Stimulated activated naive CD8-positive, alpha-beta T cell treated with anti-CD3 and anti-CD28 coated beads, Interleukin-15, Interleukin-2, amounts not matched to agents 100 U/mL and 50 U/mL, for 24 hours (primary cell): ENCODE measurements at regions not wholly inside any gene's neighbourhood (a gene's known extent, or its start where the extent isn't known, plus 50 kb on each side); places are given as distances from the start of the nearest gene placed in this dataset.

Experiments
- ATAC-seq: fragments of 150-1000 bp; cut with Tn5 transposase; one replicate; pipeline ENCODE4 v1.10.0; 2021
- DNase-seq: peaks from one replicate; pipeline ENCODE4 v3.0.0; 2021

DNA sequence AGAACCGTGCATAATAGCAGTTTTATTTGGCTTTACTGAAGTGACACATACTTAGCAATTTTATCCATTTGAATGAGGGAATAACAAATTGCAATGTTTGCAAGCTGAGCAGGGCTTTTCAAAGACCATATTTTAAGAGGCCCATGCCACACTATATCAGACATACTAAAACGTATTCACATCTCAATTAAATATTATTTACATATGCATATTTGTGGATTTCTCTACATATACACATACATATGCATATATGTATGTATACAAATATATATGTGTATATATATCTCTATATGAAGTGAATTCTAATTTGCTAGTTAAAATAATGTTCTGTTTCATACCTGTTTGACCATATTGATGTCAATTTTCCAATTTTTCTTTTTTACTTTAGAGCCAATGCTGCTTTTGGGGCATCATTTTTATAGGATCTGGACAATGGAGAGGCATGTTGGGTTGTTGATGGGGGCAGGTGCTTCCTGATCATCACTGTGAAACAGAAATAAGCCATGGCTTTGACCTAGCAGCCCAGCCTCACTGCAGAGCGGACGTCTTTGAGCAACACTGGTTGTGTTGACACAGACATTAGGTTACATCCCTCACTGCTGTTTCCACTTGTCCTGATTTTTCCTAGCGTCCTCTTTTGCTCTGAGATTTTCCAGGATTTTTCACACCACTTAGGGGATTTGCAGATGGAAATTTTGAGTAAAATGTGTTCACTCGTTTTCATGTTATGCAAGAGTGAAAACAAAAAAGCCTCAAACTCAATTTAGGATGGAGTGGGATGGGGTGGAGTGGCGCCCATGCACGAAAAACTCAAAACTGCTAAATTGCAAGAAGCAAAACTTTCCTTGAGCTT lies 56.9 kb downstream of the RDH14 start:
- DNase-seq (no peak), ATAC-seq (no peak)

DNA sequence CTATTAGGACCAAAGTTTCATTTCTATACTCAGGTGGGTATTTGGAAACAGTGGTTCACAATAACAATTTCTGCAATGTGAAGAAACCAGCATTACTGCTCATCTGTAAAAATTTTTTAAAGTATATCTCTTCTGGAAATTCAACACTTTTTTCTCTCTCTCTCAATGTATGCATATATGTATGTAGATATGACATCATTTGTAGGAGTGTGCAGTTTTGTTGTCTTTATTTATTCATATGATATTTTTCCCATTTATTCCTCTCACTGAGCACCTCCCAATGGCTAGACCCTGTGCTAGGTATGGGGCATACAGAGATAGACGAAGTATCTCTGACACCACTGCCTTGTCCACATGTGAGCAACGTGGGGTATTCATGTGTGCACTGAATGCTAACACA lies 58.3 kb downstream of the RDH14 start:
- DNase-seq (no peak), ATAC-seq (no peak)

- DNase-seq: no peak
- no peak for ATAC-seq
Measured at GRCh38 chr2:18501729-18502128, 58.7 kb downstream of the RDH14 start.

GRCh38 chr2:18501156-18501555 lies 59.3 kb downstream of the RDH14 start:
- no peak for ATAC-seq
- no peak for DNase-seq

DNA sequence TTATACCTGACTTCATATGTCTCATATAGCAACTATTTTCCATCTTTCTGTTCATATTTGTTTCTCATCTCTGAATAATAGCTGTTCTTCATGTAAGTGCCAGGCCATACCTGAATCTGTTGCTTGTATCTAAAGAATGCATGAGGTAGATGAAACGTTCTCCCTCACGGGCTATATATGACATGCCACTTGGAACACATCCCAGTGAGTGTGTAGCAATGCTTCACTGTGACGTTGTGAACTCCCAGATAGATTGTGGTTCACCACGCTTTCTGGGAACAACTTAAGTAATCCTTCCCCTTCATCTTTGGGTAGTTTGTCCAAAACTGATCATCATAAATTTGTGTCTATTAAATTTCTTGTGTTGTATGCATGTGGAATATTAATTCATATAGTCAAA lies 60.1 kb downstream of the RDH14 start:
- DNase-seq (no peak), ATAC-seq (no peak)

DNA sequence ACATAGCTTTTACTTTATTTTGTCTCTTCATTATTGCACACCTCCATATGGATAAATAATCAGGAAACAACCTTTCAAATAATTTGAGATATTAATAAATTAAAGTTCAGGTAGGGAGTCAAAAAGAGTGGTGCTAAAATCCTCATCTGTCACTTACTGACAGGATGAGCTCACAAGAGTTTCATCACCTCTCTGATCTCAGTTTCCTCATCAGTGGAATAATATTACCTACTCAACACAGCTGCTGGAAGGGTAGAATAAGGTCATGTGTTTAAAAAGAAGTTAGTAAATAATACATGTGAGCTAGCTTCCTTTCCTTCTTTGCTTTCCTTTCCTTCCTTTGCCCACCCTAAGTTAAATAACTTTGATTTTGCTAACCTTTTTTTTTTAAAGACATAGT lies 61.9 kb downstream of the RDH14 start:
- DNase-seq (no peak), ATAC-seq (no peak)

GRCh38 chr2:18496516-18496915 lies 63.9 kb downstream of the RDH14 start:
- no peak for ATAC-seq
- no peak for DNase-seq

DNA sequence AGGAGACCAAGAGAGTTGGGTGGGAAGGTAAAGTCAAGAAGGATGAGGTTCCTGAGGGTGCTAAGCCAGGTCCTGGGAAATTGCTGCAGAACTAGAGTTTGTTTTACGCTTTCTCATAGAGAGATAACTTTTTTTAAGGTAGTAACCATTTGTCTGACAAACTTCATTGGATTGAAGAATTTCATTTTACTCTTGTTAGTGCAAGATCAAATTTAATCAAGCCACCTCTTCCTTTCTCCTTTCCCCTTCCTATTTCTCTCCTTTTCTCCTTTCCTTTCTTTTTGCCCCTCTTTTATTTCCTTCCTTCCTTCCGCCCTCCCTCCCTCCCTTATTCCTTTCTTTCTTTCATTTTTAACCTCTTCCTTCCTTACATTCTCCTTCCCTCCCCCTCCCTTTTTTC lies 65.4 kb downstream of the RDH14 start:
- ATAC-seq (no peak), DNase-seq (no peak)

DNA sequence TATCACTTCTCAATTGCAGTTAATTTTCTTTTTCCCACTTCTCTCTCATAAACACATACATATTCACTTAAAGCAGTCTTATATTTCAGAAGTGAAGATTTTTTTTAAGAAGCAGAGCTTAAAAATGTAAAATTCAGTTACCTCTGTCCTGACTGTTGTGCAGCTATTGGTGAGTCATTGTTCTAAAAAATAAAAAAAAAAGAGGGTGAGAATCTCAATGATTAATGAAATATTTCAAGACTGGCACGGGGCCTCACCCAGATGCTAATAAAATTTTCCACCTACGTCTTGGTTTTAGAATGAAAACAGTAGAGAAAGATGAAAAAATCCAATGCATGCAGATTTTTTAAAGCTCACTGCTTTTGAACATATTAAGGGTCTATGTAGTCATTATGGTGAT lies 67.7 kb downstream of the RDH14 start:
- DNase-seq (no peak), ATAC-seq (no peak)

- DNase-seq (no peak), ATAC-seq (no peak)
Measured at GRCh38 chr2:18491577-18491976, 68.9 kb downstream of the RDH14 start.

DNA sequence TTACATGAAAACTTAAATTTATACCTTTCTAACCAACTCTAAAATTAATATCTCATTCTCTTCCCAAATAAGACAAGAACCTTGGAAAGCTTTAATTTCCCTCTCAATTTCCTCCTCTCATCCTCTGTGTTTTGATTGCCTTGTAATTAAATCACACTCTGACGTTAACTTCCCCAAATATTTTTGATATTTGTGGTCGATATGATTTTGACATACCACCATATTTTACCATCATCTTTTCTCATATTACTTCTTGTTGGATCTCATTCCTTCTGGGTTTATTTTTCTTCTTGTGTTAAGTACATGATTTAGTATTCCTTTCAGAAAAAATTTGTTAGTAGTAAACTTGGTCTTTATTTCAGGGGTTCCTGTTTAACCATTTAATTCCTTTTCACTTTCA lies 69.6 kb downstream of the RDH14 start:
- ATAC-seq (no peak), DNase-seq (no peak)

- DNase-seq (no peak), ATAC-seq (no peak)
Measured at GRCh38 chr2:18487106-18487913, 73.1 kb downstream of the RDH14 start.

DNA sequence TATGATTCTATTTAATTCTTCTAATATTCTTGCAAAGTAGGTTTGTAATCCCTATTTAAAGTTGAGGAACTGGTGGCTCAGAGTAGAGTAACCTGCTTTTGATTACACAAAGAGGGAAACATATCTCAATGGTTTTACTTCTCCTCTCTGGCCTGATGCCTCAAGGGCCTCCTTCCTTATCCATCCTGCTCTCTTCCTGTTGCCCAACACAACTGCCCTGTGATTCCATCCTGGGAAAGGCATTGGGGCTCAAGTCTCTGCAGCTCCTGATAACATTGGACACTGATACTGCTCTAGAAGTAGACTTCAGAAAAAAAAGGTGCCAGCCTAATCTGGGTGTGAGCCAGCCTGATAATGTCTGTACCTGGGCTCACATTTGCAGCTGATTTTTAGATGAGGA lies 75.8 kb downstream of the RDH14 start:
- no peak for ATAC-seq
- DNase-seq: no peak

- ATAC-seq (no peak), DNase-seq (no peak)
Measured at GRCh38 chr2:18483896-18484295, 76.6 kb downstream of the RDH14 start.

GRCh38 chr2:18482666-18483065 lies 77.8 kb downstream of the RDH14 start:
- no peak for ATAC-seq

GRCh38 chr2:18479947-18480369 lies 80.5 kb downstream of the RDH14 start:
- DNase-seq: no peak

More at GRCh38 chr2:18482666-18483065, 77.8 kb downstream of the RDH14 start:
- DNase-seq: no peak

DNA sequence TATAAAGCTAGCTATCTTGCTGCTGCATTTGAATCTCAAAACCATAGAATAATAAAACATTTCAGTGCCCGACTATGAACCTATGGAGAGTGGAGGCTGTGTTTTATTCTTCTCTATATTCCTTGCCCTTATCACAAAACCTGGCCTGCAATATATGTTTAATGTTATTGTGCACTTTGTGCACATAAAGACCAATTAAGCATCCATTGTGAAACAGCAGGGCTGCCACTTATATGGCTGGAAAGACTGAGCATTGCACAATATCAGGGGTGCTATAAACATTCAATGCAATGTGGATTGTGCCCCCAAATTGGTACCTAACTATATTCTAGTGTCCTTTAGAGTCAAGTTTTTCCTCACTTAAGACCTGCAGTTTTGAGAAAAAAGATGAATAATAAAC lies 83.2 kb downstream of the RDH14 start:
- ATAC-seq: no peak
- no peak for DNase-seq

More at GRCh38 chr2:18479947-18480369, 80.5 kb downstream of the RDH14 start:
- ATAC-seq: no peak

GRCh38 chr2:18476484-18476883 lies 84.0 kb downstream of the RDH14 start:
- DNase-seq (no peak), ATAC-seq (no peak)

GRCh38 chr2:18475884-18476283 lies 84.6 kb downstream of the RDH14 start:
- ATAC-seq (no peak), DNase-seq (no peak)

- ATAC-seq: no peak
- no peak for DNase-seq
Measured at GRCh38 chr2:18474700-18475099, 85.8 kb downstream of the RDH14 start.

- ATAC-seq (peak; percentile 59), DNase-seq (no peak)
Measured at GRCh38 chr2:18473241-18474181, 86.9 kb downstream of the RDH14 start.

- DNase-seq: no peak
- ATAC-seq: no peak
Measured at GRCh38 chr2:18467749-18468360, 92.6 kb downstream of the RDH14 start.
